H1 (cell line): ENCODE measurements at regions not wholly inside any gene's neighbourhood (a gene's known extent, or its start where the extent isn't known, plus 50 kb on each side); places are given as distances from the start of the nearest gene placed in this dataset.

Experiments used
- NANOG ChIP-seq: IDR thresholded peaks from 2 replicates; pipeline ENCODE4 v1.6.1; 2011; ENCODE audit warnings: low read length, low read depth, mild to moderate bottlenecking, inconsistent platforms; ENCODE audit not compliant: insufficient read depth, poor library complexity, severe bottlenecking

DNA sequence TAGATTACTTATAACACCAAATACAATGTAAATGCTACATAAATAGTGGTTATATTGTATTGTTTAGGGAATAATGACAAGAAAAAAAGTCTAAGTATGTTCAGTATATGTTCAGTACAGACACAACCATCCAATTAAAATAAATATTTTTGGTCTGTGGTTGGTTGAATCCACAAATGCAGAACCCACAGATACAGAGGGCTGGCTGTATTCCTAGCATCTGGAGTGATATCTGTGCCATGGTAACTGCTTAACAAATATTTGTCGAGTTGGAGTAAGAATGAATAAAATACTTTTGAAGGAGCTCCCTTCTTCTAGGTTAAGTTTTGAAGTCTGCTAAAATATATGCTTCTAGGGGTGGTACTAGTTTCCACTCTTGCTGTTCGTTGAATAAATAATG lies 241.0 kb downstream of the KLF5 start (continued):
- TF ChIP-seq NANOG, result no peak
